ENCODE measurements at regions not wholly inside any gene's neighbourhood (a gene's known extent, or its start where the extent isn't known, plus 50 kb on each side); places are given as distances from the start of the nearest gene placed in this dataset.
A peak's percentile ranks its signal among the peaks of the same experiment; 100 is the strongest.

DNA sequence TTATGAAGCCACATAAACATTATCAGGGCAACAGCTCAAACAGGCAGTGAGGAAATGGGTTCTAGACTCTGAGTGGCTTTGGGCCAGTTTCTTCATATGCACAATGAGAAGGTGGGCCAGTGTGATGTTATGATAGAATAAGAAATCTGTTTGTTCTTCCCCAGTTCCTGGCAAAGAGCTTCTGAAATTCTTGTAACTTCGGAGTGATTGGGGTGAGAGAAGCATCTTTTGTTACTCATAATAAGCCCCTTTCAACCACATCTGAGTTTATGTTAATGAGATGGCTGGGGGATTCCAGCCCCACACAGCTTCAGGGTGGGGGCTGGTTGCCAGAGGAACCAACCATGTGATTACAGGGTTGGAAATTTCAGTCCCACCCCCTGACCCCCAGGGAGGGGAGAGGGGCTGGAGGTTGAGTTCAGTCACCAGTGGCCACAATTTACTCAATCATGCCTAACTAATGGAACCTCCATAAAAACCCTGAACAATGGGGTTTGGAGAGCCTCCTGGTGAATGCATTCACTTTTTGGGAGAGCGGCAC is 57.0 kb upstream of the FRMD4B start:
- POLR2A ChIA-PET = no interaction called here
- TF ChIP-seq CTCF (IDR thresholded peaks at IDR 0.05; ENCODE audit: control extremely low read depth, extremely low read depth, low read depth, missing control alignments) = no peak
- CTCF ChIA-PET = interaction anchor here (1.0 to 4.5 kb wide), 4 partner anchors 9 to 282 kb away, joined by 3 to 25 read pairs (median 9); no protein-coding TSS in a partner anchor

GRCh38 chr3:69441732-69442131 is 55.8 kb upstream of the FRMD4B start:
- DNase-seq (ENCODE audit: extremely low spot score) = no peak
- POLR2A ChIA-PET = no interaction called here
- CTCF ChIA-PET = interaction anchor here (0.8 to 4.5 kb wide), 9 partner anchors 10 to 371 kb away, joined by 3 to 25 read pairs (median 5); no protein-coding TSS in a partner anchor
- TF ChIP-seq CTCF (IDR thresholded peaks at IDR 0.05; ENCODE audit: control extremely low read depth, extremely low read depth, low read depth, missing control alignments) = no peak

More for the DNA sequence above, 57.0 kb upstream of the FRMD4B start:
- no peak for DNase-seq (ENCODE audit: extremely low spot score)

DNA sequence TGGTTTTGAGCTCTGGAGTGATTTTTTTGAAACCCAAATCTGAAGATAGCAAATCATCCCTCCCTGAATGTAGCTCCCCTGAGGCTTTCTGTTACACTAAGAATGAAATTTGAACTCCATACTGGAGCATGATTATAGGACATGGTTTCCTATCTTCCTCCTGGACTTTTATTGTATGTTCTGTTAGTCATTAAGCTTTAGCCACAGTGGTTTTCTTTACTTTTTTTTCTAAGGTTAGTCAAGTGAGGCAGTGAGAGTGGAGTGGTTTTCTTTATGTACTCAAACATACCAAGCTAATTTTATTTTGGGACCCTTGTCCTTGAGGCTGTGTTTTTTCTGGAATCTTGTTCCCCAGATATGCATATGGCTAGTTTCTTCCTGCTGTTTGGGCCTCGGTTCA is 55.2 kb upstream of the FRMD4B start:
- TF ChIP-seq CTCF (IDR thresholded peaks at IDR 0.05; ENCODE audit: control extremely low read depth, extremely low read depth, low read depth, missing control alignments) = no peak
- ChIA-PET CTCF (interaction anchor here (0.8 to 4.5 kb wide), 9 partner anchors 11 to 371 kb away, joined by 3 to 25 read pairs (median 5); no protein-coding TSS in a partner anchor), POLR2A (no interaction called here)
- DNase-seq (ENCODE audit: extremely low spot score) = no peak

DNA sequence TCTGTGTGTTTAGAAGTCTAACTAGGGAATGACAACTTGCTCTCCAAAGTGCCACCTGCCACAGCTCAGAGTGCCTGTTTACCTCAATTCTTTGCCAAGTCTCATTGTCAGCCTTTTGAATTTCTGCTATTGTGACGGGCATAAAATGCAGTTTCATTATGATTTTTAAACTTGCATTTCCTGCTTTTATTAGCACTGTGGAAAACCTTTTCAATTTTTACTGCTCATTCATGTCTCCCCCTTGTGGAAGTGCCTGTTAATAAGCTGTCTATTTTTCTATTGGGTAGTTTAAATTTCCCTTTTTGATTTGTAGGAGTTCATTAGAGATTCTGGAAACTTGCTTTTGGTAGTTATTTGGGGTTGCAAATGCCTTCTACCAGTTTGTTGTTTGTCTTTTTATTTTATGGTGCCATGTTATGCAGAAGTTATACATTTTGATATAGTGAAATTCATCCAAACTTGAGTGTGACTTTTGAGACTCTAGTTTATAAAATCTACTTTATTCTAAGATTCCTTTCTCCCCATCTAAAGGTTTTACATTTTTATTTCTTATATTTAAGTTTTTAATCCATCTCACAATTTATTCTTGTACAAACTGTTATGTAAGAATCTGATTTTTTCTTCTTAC is 53.9 kb upstream of the FRMD4B start:
- peak; percentile 13 for DNase-seq (ENCODE audit: extremely low spot score)

DNA sequence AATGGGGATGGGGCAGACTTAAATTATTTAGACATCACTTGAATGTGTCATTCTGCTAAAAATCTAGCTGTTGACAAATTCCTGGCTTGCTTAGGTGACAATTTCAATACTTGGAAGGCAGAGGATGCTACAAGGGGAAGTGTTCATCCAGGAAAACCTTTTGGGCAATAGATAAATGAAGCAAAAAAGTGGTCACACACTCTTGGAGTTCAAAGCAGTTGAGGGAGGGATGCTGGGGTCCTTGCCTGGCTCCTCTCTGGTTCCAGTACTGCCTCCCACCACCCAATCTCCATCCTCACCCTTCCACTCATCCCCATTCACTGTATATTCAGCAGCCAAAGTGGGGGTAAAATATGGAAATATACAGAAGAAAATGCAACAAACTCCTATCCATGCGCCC is 52.6 kb upstream of the FRMD4B start:
- no peak for DNase-seq (ENCODE audit: extremely low spot score)
- ChIA-PET POLR2A (no interaction called here), CTCF (no interaction called here)
- no peak for TF ChIP-seq CTCF (IDR thresholded peaks at IDR 0.05; ENCODE audit: control extremely low read depth, extremely low read depth, low read depth, missing control alignments)

More for the DNA sequence above, 53.9 kb upstream of the FRMD4B start:
- TF ChIP-seq CTCF (IDR thresholded peaks at IDR 0.05; ENCODE audit: control extremely low read depth, extremely low read depth, low read depth, missing control alignments) = peak; percentile 59
- CTCF ChIA-PET = interaction anchor here (0.8 to 4.5 kb wide), 9 partner anchors 11 to 357 kb away, joined by 3 to 25 read pairs (median 3); no protein-coding TSS in a partner anchor
- POLR2A ChIA-PET = no interaction called here

DNA sequence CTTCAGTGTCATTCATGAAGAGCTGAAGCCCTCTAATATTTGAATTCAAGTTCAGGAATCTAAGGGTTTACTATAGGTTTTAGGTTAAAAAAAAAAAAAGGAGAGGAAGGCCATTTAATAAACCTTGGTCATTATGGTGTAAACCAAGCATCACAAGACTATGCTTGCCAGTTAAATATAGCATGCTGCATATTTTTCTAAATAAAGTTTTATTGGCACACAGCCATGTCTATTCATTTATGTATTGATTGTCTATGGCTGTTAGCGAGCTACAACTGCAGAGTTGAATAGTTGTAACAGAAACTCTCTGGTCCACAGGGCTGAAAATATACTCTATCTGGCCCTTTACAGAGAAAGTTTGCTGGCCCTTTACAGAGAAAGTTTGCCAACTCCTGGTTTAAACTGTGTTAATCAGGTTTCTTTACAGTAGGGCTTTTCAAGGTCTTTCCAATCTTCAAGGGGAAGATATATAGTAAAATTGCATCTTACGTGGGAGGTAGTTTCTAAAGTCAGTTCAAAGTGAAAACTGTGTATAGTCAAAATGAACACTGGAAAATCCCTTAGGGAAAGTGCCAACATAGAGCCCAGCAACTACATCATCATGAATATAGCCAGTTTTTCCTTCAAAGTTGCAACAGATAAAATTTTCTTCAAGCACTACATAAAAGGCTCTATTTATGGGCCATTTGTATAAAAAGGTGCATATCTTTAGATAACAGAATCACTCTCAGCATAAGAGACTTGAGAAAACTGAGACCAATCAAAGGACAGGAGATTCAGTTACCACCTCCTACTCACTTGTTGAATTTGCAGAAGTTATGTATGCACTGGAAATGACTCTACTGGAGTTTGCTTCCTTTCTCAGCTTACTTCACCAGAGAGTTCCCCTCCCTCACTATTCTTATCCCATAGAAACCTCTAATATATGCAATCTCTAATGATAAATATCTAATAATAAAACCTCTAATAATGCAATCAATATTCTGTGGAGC is 49.7 kb upstream of the FRMD4B start:
- no peak for TF ChIP-seq CTCF (IDR thresholded peaks at IDR 0.05; ENCODE audit: control extremely low read depth, extremely low read depth, low read depth, missing control alignments)
- CTCF ChIA-PET = interaction anchor here (1.0 to 1.4 kb wide), 3 partner anchors 129 to 275 kb away, joined by 3 read pairs; no protein-coding TSS in a partner anchor
- peak; percentile 37 for DNase-seq (ENCODE audit: extremely low spot score)
- POLR2A ChIA-PET = no interaction called here

Data from GM10248 (cell line).